ENCODE measurements at regions not wholly inside any gene's neighbourhood (a gene's known extent, or its start where the extent isn't known, plus 50 kb on each side); places are given as distances from the start of the nearest gene placed in this dataset.
"Not testable (repeated sequence)": the region's sequence is repeated elsewhere in the genome, so short reads cannot be mapped to it uniquely, and the experiment has no call there.

GRCh38 chr5:17690473-17690872 is 56.2 kb downstream of the TAF11L14 start:
- no peak for DNase-seq (ENCODE audit: low spot score)

- no peak for DNase-seq (ENCODE audit: low spot score)
These were observed 57.5 kb downstream of the TAF11L14 start for GRCh38 chr5:17691762-17692161.

- DNase-seq (ENCODE audit: low spot score): no peak
These were observed 60.1 kb downstream of the TAF11L14 start for GRCh38 chr5:17694371-17694770.

- DNase-seq (ENCODE audit: low spot score): no peak
These were observed 60.7 kb downstream of the TAF11L14 start for GRCh38 chr5:17694914-17695313.

GRCh38 chr5:17696627-17697026 is 62.4 kb downstream of the TAF11L14 start:
- no peak for DNase-seq (ENCODE audit: low spot score)

GRCh38 chr5:17697671-17698070 is 63.4 kb downstream of the TAF11L14 start:
- no peak for DNase-seq (ENCODE audit: low spot score)

- no peak for DNase-seq (ENCODE audit: low spot score)
These were observed 74.9 kb downstream of the TAF11L14 start for GRCh38 chr5:17709011-17709710.

GRCh38 chr5:17713301-17713700 is 79.0 kb downstream of the TAF11L14 start:
- DNase-seq (ENCODE audit: low spot score): no peak

GRCh38 chr5:17714186-17714585 is 79.9 kb downstream of the TAF11L14 start:
- no peak for DNase-seq (ENCODE audit: low spot score)

GRCh38 chr5:17719592-17719991 is 85.3 kb downstream of the TAF11L14 start:
- DNase-seq (ENCODE audit: low spot score): no peak

- DNase-seq (ENCODE audit: low spot score): no peak
These were observed 85.8 kb downstream of the TAF11L14 start for GRCh38 chr5:17720071-17720470.

GRCh38 chr5:17723876-17724275 is 89.6 kb downstream of the TAF11L14 start:
- DNase-seq (ENCODE audit: low spot score): no peak

- no peak for DNase-seq (ENCODE audit: low spot score)
These were observed 92.8 kb downstream of the TAF11L14 start for GRCh38 chr5:17727098-17727497.

GRCh38 chr5:17730421-17730820 is 96.2 kb downstream of the TAF11L14 start:
- DNase-seq (ENCODE audit: low spot score): no peak

GRCh38 chr5:17732351-17732923 is 98.2 kb downstream of the TAF11L14 start:
- no peak for DNase-seq (ENCODE audit: low spot score)

- no peak for DNase-seq (ENCODE audit: low spot score)
These were observed 99.8 kb downstream of the TAF11L14 start for GRCh38 chr5:17734011-17734410.

GRCh38 chr5:17735761-17736160 is 101.5 kb downstream of the TAF11L14 start:
- DNase-seq (ENCODE audit: low spot score): no peak

GRCh38 chr5:17737092-17737491 is 102.8 kb downstream of the TAF11L14 start:
- no peak for DNase-seq (ENCODE audit: low spot score)

- no peak for DNase-seq (ENCODE audit: low spot score)
These were observed 104.2 kb downstream of the TAF11L14 start for GRCh38 chr5:17738446-17738845.

GRCh38 chr5:17743580-17744435 is 109.5 kb downstream of the TAF11L14 start:
- DNase-seq (ENCODE audit: low spot score): no peak

- no peak for DNase-seq (ENCODE audit: low spot score)
These were observed 113.9 kb downstream of the TAF11L14 start for GRCh38 chr5:17748201-17748600.

- DNase-seq (ENCODE audit: low spot score): no peak
These were observed 114.7 kb downstream of the TAF11L14 start for GRCh38 chr5:17748941-17749340.

GRCh38 chr5:17755406-17755805 is 121.1 kb downstream of the TAF11L14 start:
- not testable (repeated sequence) for DNase-seq (ENCODE audit: low spot score)

All from GM03348 (cell line).